ENCODE measurements at regions not wholly inside any gene's neighbourhood (a gene's known extent, or its start where the extent isn't known, plus 50 kb on each side); places are given as distances from the start of the nearest gene placed in this dataset.

DNA sequence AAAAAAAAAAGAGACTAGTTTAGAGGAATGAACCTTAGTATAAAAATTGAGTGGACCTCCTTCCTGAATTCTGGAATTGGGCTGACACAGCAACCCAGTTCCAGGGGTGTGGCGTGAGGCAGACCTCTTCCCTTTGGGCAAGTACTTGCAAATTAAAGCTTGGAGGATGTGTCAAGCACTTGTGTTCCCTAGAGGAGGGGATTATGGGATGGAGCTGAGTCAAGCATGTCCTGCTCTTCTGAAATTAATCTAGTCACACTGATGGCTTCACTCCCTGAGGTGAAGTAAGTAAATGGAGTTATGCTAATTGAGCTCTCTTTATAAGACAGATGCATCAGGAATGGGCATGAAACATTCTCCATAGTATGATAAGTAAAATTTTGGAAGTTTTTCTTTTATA, 107.7 kb upstream of the HTR2A start:
- TF ChIP-seq POLR2A (IDR thresholded peaks at IDR 0.05) = no peak
- TF ChIP-seq, protein P1, sequence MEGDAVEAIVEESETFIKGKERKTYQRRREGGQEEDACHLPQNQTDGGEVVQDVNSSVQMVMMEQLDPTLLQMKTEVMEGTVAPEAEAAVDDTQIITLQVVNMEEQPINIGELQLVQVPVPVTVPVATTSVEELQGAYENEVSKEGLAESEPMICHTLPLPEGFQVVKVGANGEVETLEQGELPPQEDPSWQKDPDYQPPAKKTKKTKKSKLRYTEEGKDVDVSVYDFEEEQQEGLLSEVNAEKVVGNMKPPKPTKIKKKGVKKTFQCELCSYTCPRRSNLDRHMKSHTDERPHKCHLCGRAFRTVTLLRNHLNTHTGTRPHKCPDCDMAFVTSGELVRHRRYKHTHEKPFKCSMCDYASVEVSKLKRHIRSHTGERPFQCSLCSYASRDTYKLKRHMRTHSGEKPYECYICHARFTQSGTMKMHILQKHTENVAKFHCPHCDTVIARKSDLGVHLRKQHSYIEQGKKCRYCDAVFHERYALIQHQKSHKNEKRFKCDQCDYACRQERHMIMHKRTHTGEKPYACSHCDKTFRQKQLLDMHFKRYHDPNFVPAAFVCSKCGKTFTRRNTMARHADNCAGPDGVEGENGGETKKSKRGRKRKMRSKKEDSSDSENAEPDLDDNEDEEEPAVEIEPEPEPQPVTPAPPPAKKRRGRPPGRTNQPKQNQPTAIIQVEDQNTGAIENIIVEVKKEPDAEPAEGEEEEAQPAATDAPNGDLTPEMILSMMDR (IDR thresholded peaks at IDR 0.05) = no peak

Data from adrenal gland (tissue), 5 donors.